Hepatocyte (in vitro differentiated cells): ENCODE measurements at regions not wholly inside any gene's neighbourhood (a gene's known extent, or its start where the extent isn't known, plus 50 kb on each side); places are given as distances from the start of the nearest gene placed in this dataset.

Experiments used
- DNase-seq: peaks from one replicate; pipeline ENCODE4 v3.0.0-alpha.2; 2016; ENCODE audit warnings: low spot score
- H2AFZ ChIP-seq: fragments of 200-600 bp; sonication (generic); 2 replicates; pipeline ENCODE4 v1.6.0; 2016; ENCODE audit warnings: antibody characterized with exemption, mild to moderate bottlenecking
- H3K27ac ChIP-seq: fragments of 200-600 bp; sonication (generic); 2 replicates; pipeline ENCODE4 v1.5.1; 2016; ENCODE audit warnings: mild to moderate bottlenecking
- H3K27me3 ChIP-seq: fragments of 200-600 bp; sonication (generic); 2 replicates; pipeline ENCODE4 v1.6.1; 2016
- H3K36me3 ChIP-seq: fragments of 200-600 bp; sonication (generic); replicated peaks from 2 replicates; pipeline ENCODE4 v1.5.1; 2016; ENCODE audit warnings: low read depth; ENCODE audit not compliant: insufficient read depth
- H3K4me1 ChIP-seq: fragments of 200-600 bp; sonication (generic); 2 replicates; pipeline ENCODE4 v1.5.1; 2016; ENCODE audit warnings: mild to moderate bottlenecking, moderate library complexity; ENCODE audit not compliant: insufficient read depth
- H3K4me2 ChIP-seq: fragments of 200-600 bp; sonication (generic); 2 replicates; pipeline ENCODE4 v1.6.0; 2016
- H3K4me3 ChIP-seq: fragments of 200-600 bp; sonication (generic); 2 replicates; pipeline ENCODE4 v1.5.1; 2016; ENCODE audit warnings: mild to moderate bottlenecking
- H3K79me2 ChIP-seq: fragments of 200-600 bp; sonication (generic); 2 replicates; pipeline ENCODE4 v1.6.0; 2017; ENCODE audit warnings: mild to moderate bottlenecking
- H3K9me2 ChIP-seq: fragments of 200-600 bp; sonication (generic); replicated peaks from 2 replicates; pipeline ENCODE4 v1.6.0; 2017; ENCODE audit warnings: mild to moderate bottlenecking; ENCODE audit not compliant: insufficient read depth
- H3K9me3 ChIP-seq: fragments of 200-600 bp; sonication (generic); 2 replicates; pipeline ENCODE4 v1.5.1; 2016; ENCODE audit warnings: low read depth, mild to moderate bottlenecking
- H4K20me1 ChIP-seq: fragments of 200-600 bp; sonication (generic); 2 replicates; pipeline ENCODE4 v1.6.0; 2016; ENCODE audit warnings: mild to moderate bottlenecking; ENCODE audit not compliant: insufficient read depth, poor library complexity, severe bottlenecking
- CTCF ChIP-seq: fragments of 200-600 bp; sonication (generic); IDR thresholded peaks from 2 replicates; pipeline ENCODE4 v1.5.1; 2016; ENCODE audit warnings: antibody characterized with exemption, mild to moderate bottlenecking; ENCODE audit not compliant: poor library complexity
- EZH2 ChIP-seq: fragments of 200-600 bp; sonication (generic); IDR thresholded peaks from 2 replicates; pipeline ENCODE4 v1.6.1; 2016; ENCODE audit warnings: antibody characterized with exemption, mild to moderate bottlenecking, borderline replicate concordance
- EZH2phosphoT487 ChIP-seq: fragments of 200-600 bp; sonication (generic); IDR thresholded peaks from one replicate; pipeline ENCODE4 v1.6.1; 2018; ENCODE audit warnings: antibody characterized with exemption, mild to moderate bottlenecking, low read depth, moderate library complexity; ENCODE audit not compliant: unreplicated experiment, severe bottlenecking
- WGBS: methylation state at CpG from one replicate; pipeline ENCODE4 v1.1.6; 2016; ENCODE audit warnings: low lambda C conversion rate; ENCODE audit errors: missing lambda C conversion rate; 5-methylcytosine and 5-hydroxymethylcytosine counted together

- Histone ChIP-seq H3K79me2 (no peaks in the 10 kb centered on the region), H3K4me2 (no peak overlapping the region), H3K27ac (no peak overlapping the region), H3K4me1 (no peaks in the 10 kb centered on the region), H3K9me2 (no peaks in the 10 kb centered on the region), H2AFZ (no peak overlapping the region), H3K27me3 (no peaks in the 10 kb centered on the region), H3K4me3 (no peak overlapping the region), H3K9me3 (no peaks in the 10 kb centered on the region), H4K20me1 (no peaks in the 10 kb centered on the region), H3K36me3 (no peaks in the 10 kb centered on the region)
- 73% methylated on average over 2 of the region's 2 CpGs for WGBS
- no peak for DNase-seq
- TF ChIP-seq CTCF = no peak
- TF ChIP-seq EZH2 = no peak
- TF ChIP-seq EZH2phosphoT487 = no peak
Observed at GRCh38 chr14:106840258-106840657, 1313.9 kb downstream of the TMEM121 start.

GRCh38 chr14:106840991-106841390, 1314.6 kb downstream of the TMEM121 start:
- Histone ChIP-seq H3K36me3 (no peaks in the 10 kb centered on the region), H3K9me3 (no peaks in the 10 kb centered on the region), H2AFZ (no peak overlapping the region), H3K4me3 (no peak overlapping the region), H3K4me1 (no peaks in the 10 kb centered on the region), H3K9me2 (no peaks in the 10 kb centered on the region), H3K4me2 (no peak overlapping the region), H3K79me2 (no peaks in the 10 kb centered on the region), H3K27me3 (no peaks in the 10 kb centered on the region), H4K20me1 (no peaks in the 10 kb centered on the region), H3K27ac (no peak overlapping the region)
- no peak for DNase-seq
- no peak for TF ChIP-seq EZH2
- TF ChIP-seq CTCF = no peak
- TF ChIP-seq EZH2phosphoT487 = no peak
- 78% methylated on average over 4 of the region's 4 CpGs for WGBS

GRCh38 chr14:106841701-106842100, 1315.3 kb downstream of the TMEM121 start:
- TF ChIP-seq EZH2 (no peak), EZH2phosphoT487 (no peak), CTCF (no peak)
- H3K4me2 ChIP-seq = no peak overlapping the region
- no peak for DNase-seq
- no peak overlapping the region for H3K27ac ChIP-seq
- no peaks in the 10 kb centered on the region for H3K4me1 ChIP-seq
- H3K9me3 ChIP-seq = no peaks in the 10 kb centered on the region
- no peaks in the 10 kb centered on the region for H3K27me3 ChIP-seq
- no peaks in the 10 kb centered on the region for H3K9me2 ChIP-seq
- no peak overlapping the region for H2AFZ ChIP-seq
- no peaks in the 10 kb centered on the region for H4K20me1 ChIP-seq
- H3K36me3 ChIP-seq = no peaks in the 10 kb centered on the region
- WGBS = 59% methylated on average over 3 of the region's 3 CpGs
- H3K4me3 ChIP-seq = no peak overlapping the region
- no peaks in the 10 kb centered on the region for H3K79me2 ChIP-seq

- Histone ChIP-seq H3K4me3 (no peak overlapping the region), H2AFZ (no peak overlapping the region), H3K9me3 (no peaks in the 10 kb centered on the region), H3K27ac (no peak overlapping the region), H4K20me1 (no peaks in the 10 kb centered on the region), H3K9me2 (no peaks in the 10 kb centered on the region), H3K27me3 (no peaks in the 10 kb centered on the region), H3K4me2 (no peak overlapping the region), H3K79me2 (no peaks in the 10 kb centered on the region), H3K4me1 (no peaks in the 10 kb centered on the region), H3K36me3 (no peaks in the 10 kb centered on the region)
- DNase-seq = no peak
- TF ChIP-seq CTCF = no peak
- no peak for TF ChIP-seq EZH2phosphoT487
- 84% methylated on average over 6 of the region's 6 CpGs for WGBS
Observed at GRCh38 chr14:106842687-106843086, 1316.3 kb downstream of the TMEM121 start.
